Chondrocyte (in vitro differentiated cells): ENCODE measurements at regions not wholly inside any gene's neighbourhood (a gene's known extent, or its start where the extent isn't known, plus 50 kb on each side); places are given as distances from the start of the nearest gene placed in this dataset.

Experiments
- DNase-seq: peaks from one replicate; pipeline ENCODE4 v3.0.0; 2021; ENCODE audit warnings: mixed read lengths, low spot score
- H3K27ac Mint-ChIP-seq: one replicate; pipeline ENCODE4 v1.8.0; 2021; ENCODE audit warnings: mild to moderate bottlenecking, moderate library complexity, mixed read lengths; ENCODE audit not compliant: unreplicated experiment
- H3K27me3 Mint-ChIP-seq: 2 replicates; pipeline ENCODE4 v1.8.0; 2021; ENCODE audit warnings: low read depth, mixed read lengths
- H3K36me3 Mint-ChIP-seq: 2 replicates; pipeline ENCODE4 v1.8.0; 2021; ENCODE audit warnings: low read depth, mixed read lengths
- H3K4me1 Mint-ChIP-seq: 2 replicates; pipeline ENCODE4 v1.8.0; 2021; ENCODE audit warnings: low read depth, mild to moderate bottlenecking, mixed read lengths
- H3K4me3 Mint-ChIP-seq: one replicate; pipeline ENCODE4 v1.8.0; 2021; ENCODE audit warnings: mild to moderate bottlenecking, moderate library complexity, mixed read lengths; ENCODE audit not compliant: unreplicated experiment
- H3K9me3 Mint-ChIP-seq: 2 replicates; pipeline ENCODE4 v1.8.0; 2021; ENCODE audit warnings: low read depth, mixed read lengths
- TF ChIP-seq, protein P1 (sequence below): fragments of 200-600 bp; sonication (generic); IDR thresholded peaks from 2 replicates; pipeline ENCODE4 v1.5.0; 2021; ENCODE audit warnings: antibody characterized with exemption, mild to moderate bottlenecking, moderate library complexity

DNA sequence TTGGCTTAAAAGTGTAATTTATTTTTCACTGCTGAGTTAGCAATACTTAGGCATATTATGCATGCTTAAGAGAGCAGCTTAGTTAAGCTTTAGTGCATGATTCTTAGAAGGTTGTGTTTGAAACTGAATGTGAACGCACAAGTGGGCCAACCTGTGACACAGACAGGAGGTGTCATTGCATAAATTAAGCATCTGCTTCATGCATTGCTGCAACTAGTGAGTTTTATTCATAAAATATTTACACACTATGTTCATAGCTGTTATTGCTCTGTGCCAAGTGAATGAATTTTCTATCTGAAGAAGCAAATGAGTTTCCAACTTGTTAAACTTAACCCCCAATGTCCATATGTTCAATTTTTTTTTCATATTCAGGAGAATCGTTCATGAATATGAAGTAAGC lies 806.4 kb downstream of the GALR1 start:
- H3K4me1 Mint-ChIP-seq: no peaks in the 10 kb centered on the region
- DNase-seq: no peak
- TF ChIP-seq, protein P1, sequence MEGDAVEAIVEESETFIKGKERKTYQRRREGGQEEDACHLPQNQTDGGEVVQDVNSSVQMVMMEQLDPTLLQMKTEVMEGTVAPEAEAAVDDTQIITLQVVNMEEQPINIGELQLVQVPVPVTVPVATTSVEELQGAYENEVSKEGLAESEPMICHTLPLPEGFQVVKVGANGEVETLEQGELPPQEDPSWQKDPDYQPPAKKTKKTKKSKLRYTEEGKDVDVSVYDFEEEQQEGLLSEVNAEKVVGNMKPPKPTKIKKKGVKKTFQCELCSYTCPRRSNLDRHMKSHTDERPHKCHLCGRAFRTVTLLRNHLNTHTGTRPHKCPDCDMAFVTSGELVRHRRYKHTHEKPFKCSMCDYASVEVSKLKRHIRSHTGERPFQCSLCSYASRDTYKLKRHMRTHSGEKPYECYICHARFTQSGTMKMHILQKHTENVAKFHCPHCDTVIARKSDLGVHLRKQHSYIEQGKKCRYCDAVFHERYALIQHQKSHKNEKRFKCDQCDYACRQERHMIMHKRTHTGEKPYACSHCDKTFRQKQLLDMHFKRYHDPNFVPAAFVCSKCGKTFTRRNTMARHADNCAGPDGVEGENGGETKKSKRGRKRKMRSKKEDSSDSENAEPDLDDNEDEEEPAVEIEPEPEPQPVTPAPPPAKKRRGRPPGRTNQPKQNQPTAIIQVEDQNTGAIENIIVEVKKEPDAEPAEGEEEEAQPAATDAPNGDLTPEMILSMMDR: no peak
- H3K27me3 Mint-ChIP-seq: no peaks in the 10 kb centered on the region
- H3K4me3 Mint-ChIP-seq: no peak overlapping the region
- no peaks in the 10 kb centered on the region for H3K36me3 Mint-ChIP-seq
- peaks cover 6% of the 10 kb centered on the region for H3K9me3 Mint-ChIP-seq
- H3K27ac Mint-ChIP-seq: no peak overlapping the region

GRCh38 chr18:78069784-78070664 lies 820.4 kb downstream of the GALR1 start:
- no peak for DNase-seq
- Mint-ChIP-seq H3K9me3 (peaks cover 14% of the 10 kb centered on the region), H3K27ac (no peak overlapping the region), H3K27me3 (peaks cover 11% of the 10 kb centered on the region), H3K4me3 (no peak overlapping the region), H3K36me3 (no peaks in the 10 kb centered on the region), H3K4me1 (no peaks in the 10 kb centered on the region)
- TF ChIP-seq, protein P1: no peak

DNA sequence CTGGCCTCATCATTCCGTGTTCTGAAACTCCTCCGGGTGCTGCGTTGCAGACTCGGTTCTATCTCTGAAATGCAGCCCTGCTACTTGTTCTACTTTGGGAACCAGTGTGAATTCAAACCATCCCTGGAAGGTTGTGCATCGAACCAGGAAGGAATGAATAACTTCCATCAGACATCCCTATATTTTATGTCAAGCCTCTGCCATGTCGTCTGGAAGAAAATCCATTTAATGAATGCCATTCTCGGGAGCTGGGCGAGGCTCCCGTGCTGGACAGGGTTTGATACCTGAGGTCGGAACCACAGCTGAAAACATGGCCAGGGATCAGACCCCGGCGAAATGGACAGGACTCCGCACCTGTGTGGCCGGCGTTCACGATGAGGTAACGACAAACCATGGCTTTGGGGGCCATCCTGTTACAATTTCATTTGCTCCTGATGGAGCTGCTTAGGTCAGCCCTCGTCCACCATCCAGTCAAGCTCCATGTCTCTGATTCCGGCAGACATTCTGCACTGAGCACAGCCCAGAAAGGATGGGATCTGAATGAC lies 821.6 kb downstream of the GALR1 start:
- H3K36me3 Mint-ChIP-seq: no peaks in the 10 kb centered on the region
- no peak overlapping the region for H3K27ac Mint-ChIP-seq
- TF ChIP-seq, protein P1: no peak
- peaks cover 10% of the 10 kb centered on the region for H3K9me3 Mint-ChIP-seq
- no peak for DNase-seq
- peaks cover 11% of the 10 kb centered on the region for H3K27me3 Mint-ChIP-seq
- H3K4me1 Mint-ChIP-seq: no peaks in the 10 kb centered on the region
- H3K4me3 Mint-ChIP-seq: no peak overlapping the region

DNA sequence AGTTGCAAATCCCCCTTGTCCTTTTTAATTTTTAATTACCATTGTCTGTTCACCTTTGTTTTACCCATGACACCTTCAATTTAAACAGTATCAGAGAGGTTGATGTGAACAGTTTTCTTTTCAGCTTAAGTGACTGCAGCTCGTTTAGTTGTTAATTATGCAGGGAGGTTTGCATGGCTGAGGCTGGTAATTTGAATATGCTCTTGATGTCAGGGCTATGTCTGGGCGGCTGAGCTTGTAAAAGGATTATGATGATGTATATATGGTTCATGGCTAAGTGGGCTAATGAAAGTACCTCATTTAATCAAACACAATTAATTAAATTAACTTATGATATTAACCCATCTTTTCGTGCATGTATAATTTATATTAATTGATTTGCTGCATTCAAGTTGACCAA lies 822.1 kb downstream of the GALR1 start:
- Mint-ChIP-seq H3K9me3 (peaks cover 7% of the 10 kb centered on the region), H3K4me1 (no peaks in the 10 kb centered on the region), H3K27ac (no peak overlapping the region), H3K36me3 (no peaks in the 10 kb centered on the region), H3K27me3 (peaks cover 11% of the 10 kb centered on the region), H3K4me3 (no peak overlapping the region)
- TF ChIP-seq, protein P1: no peak
- DNase-seq: no peak

DNA sequence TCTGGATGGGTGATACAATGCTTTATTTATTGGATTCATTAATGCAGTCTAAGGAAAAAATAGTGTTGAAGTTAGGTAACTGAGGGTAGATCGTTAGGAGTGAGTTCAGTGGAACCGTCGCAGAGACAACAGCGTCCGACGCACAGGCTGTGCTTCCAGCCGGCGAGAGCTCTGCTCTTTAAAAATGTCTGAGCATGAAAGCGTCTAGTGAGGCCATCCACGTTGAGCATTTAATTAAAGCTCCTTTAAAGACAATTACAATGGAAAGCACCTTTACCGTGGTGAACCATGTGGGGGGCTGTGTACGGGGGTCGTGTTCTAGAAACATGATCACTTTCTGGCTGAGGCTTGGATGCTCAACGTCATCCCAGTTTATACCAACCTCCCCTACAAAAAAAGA lies 822.7 kb downstream of the GALR1 start:
- H3K4me3 Mint-ChIP-seq: no peak overlapping the region
- H3K4me1 Mint-ChIP-seq: no peaks in the 10 kb centered on the region
- no peak overlapping the region for H3K27ac Mint-ChIP-seq
- DNase-seq: no peak
- H3K27me3 Mint-ChIP-seq: peaks cover 11% of the 10 kb centered on the region
- H3K9me3 Mint-ChIP-seq: peaks cover 4% of the 10 kb centered on the region
- no peaks in the 10 kb centered on the region for H3K36me3 Mint-ChIP-seq
- TF ChIP-seq, protein P1: no peak
